CD14-positive monocyte (primary cell): ENCODE measurements at regions not wholly inside any gene's neighbourhood (a gene's known extent, or its start where the extent isn't known, plus 50 kb on each side); places are given as distances from the start of the nearest gene placed in this dataset.

Experiments used
- DNase-seq, 3 donors: peaks; one replicate each; pipeline ENCODE4 v3.0.0-alpha.2; 2011 to 2022
- H2AFZ ChIP-seq: 2 replicates; pipeline ENCODE4 v1.6.0; 2012; ENCODE audit warnings: mild to moderate bottlenecking, low read depth, low read length, inconsistent platforms; ENCODE audit not compliant: insufficient read depth, poor library complexity, severe bottlenecking
- H3K27ac ChIP-seq, 2 donors: 1 replicate in 1 of 2; 2 replicates in 1 of 2; pipeline ENCODE4 v1.5.1; 2012 to 2013; ENCODE audit warnings: low read length in 2 of 2, control low read depth in 1 of 2, inconsistent platforms in 1 of 2, low read depth in 1 of 2, mild to moderate bottlenecking in 1 of 2
- H3K27me3 ChIP-seq, 2 donors: one replicate each; pipeline versions ENCODE4 v1.6.0 to v1.6.1; 2011 to 2013; ENCODE audit warnings: low read length in 2 of 2; ENCODE audit not compliant: control insufficient read depth in 2 of 2, insufficient read depth in 2 of 2
- H3K36me3 ChIP-seq, 2 donors: replicated peaks in 1 of 2; 1 replicate in 1 of 2; 2 replicates in 1 of 2; pipeline versions ENCODE4 v1.5.1 to v1.6.1; 2012 to 2013; ENCODE audit warnings: low read length in 2 of 2, control low read depth in 1 of 2, inconsistent platforms in 1 of 2, mild to moderate bottlenecking in 1 of 2; ENCODE audit not compliant: insufficient read depth in 2 of 2, control insufficient read depth in 1 of 2
- H3K4me1 ChIP-seq, 2 donors: 1 replicate in 1 of 2; 2 replicates in 1 of 2; pipeline versions ENCODE4 v1.5.1 to v1.6.1; 2012 to 2013; ENCODE audit warnings: low read length in 2 of 2, control low read depth in 1 of 2, inconsistent platforms in 1 of 2, mild to moderate bottlenecking in 1 of 2, moderate library complexity in 1 of 2; ENCODE audit not compliant: insufficient read depth in 2 of 2, control insufficient read depth in 1 of 2
- H3K4me2 ChIP-seq: replicated peaks from 2 replicates; pipeline ENCODE3; 2012; ENCODE audit warnings: low read length, moderate library complexity, mild to moderate bottlenecking; ENCODE audit not compliant: poor library complexity, severe bottlenecking; ENCODE audit errors: extremely low read depth
- H3K4me3 ChIP-seq, 3 experiments: fragments of 200-600 bp in 1 of 3; sonication (generic) in 1 of 3; replicated peaks in 1 of 3; 1 replicate in 2 of 3; 2 replicates in 1 of 3; pipeline ENCODE4 v1.5.1; 2011 to 2013; ENCODE audit warnings: low read length in 3 of 3, mild to moderate bottlenecking in 3 of 3, control low read depth in 2 of 3, low read depth in 2 of 3, inconsistent platforms in 1 of 3, moderate library complexity in 1 of 3
- H3K79me2 ChIP-seq: 2 replicates; pipeline ENCODE4 v1.6.0; 2012; ENCODE audit warnings: mild to moderate bottlenecking, control low read depth, inconsistent platforms, low read length, moderate library complexity; ENCODE audit not compliant: insufficient read depth
- H3K9ac ChIP-seq: 2 replicates; pipeline ENCODE4 v1.6.0; 2017; ENCODE audit warnings: low read length, mild to moderate bottlenecking; ENCODE audit not compliant: insufficient read depth, poor library complexity, severe bottlenecking
- H3K9me3 ChIP-seq, 2 donors: replicated peaks in 1 of 2; 1 replicate in 1 of 2; 2 replicates in 1 of 2; pipeline versions ENCODE4 v1.5.1 to v1.6.1; 2012 to 2013; ENCODE audit warnings: low read length in 2 of 2, control low read depth in 1 of 2; ENCODE audit not compliant: control insufficient read depth in 1 of 2, insufficient read depth in 1 of 2
- H4K20me1 ChIP-seq: 2 replicates; pipeline ENCODE4 v1.6.0; 2012; ENCODE audit warnings: mild to moderate bottlenecking, low read length, control low read depth, moderate library complexity; ENCODE audit not compliant: insufficient read depth
- H3K27ac Mint-ChIP-seq, 7 donors: one replicate each; pipeline ENCODE4 v1.8.0; 2020; ENCODE audit warnings: mild to moderate bottlenecking in 7 of 7, mixed read lengths in 7 of 7, moderate library complexity in 6 of 7, inconsistent platforms in 2 of 7
- H3K27me3 Mint-ChIP-seq, 3 donors: one replicate each; pipeline ENCODE4 v1.8.0; 2021 to 2022; ENCODE audit warnings: low read depth in 3 of 3, mild to moderate bottlenecking in 3 of 3, mixed read lengths in 3 of 3, moderate library complexity in 3 of 3, inconsistent platforms in 1 of 3
- H3K36me3 Mint-ChIP-seq, 2 donors: one replicate each; pipeline ENCODE4 v1.8.0; 2020; ENCODE audit warnings: mixed read lengths in 2 of 2, inconsistent platforms in 1 of 2, mild to moderate bottlenecking in 1 of 2
- H3K4me1 Mint-ChIP-seq: one replicate; pipeline ENCODE4 v1.8.0; 2020; ENCODE audit warnings: mild to moderate bottlenecking, mixed read lengths
- H3K4me3 Mint-ChIP-seq, 2 donors: one replicate each; pipeline ENCODE4 v1.8.0; 2020; ENCODE audit warnings: mild to moderate bottlenecking in 2 of 2, mixed read lengths in 2 of 2, moderate library complexity in 1 of 2
- H3K9me3 Mint-ChIP-seq, 7 donors: one replicate each; pipeline ENCODE4 v1.8.0; 2020 to 2022; ENCODE audit warnings: mixed read lengths in 7 of 7, mild to moderate bottlenecking in 6 of 7, moderate library complexity in 6 of 7, inconsistent platforms in 2 of 7
- WGBS: methylation state at CpG from one replicate; pipeline ENCODE4 v1.1.5; 2013; ENCODE audit warnings: missing lambda C conversion rate; ENCODE audit not compliant: insufficient coverage; 5-methylcytosine and 5-hydroxymethylcytosine counted together
- intact Hi-C, 2 donors: fragments of 100-400 bp; cut with micrococcal nuclease; formaldehyde crosslinking; loops; one replicate each; pipeline versions ENCODE4 v1.15.0 to v1.15.1; 2023
- TF ChIP-seq, protein P1 (sequence below): fragments of 200-600 bp; IDR thresholded peaks from one replicate; pipeline ENCODE4 v1.8.0; 2022; ENCODE audit warnings: antibody characterized with exemption, mild to moderate bottlenecking

DNA sequence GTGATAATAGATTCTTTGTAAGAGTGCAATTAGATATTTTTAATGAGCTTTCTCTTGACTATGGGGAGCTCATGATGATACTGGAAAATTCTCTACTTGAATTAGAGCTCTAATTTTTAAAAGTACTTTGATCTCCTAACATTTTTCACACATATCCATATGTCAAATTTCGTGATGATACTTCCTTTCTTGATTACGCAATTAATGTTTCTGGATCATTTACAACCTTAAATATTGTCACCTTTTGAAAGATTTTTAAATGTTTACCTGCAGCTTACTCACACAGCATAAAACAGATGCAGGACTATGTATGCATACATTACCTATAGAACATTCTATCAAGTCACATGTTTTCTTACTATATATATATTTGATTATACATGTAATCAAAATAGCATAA is 598.5 kb upstream of the DSEL start:
- no CpG with 5 or more reads among the region's 2 CpGs for WGBS
- H3K36me3 Mint-ChIP-seq = no peaks in the 10 kb centered on the region

DNA sequence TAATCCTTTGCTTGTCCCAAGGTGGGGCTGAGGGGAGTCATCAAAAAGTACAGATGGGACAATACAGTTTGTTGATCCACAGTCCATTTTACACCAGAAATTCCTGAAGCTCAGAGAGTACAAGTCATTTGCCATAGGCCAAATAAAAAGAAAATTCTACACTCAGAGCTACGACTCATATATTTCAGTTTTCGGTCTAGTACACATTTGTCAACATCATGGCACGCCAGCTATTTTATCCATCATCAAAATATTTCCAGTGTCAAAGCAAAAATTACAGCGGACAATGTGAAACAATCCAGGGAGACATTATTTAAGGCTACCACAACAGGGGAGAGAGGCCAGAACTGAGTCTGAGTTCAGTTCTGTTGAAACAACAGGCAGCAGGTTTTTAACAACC is 587.5 kb upstream of the DSEL start:
- no peaks in the 10 kb centered on the region for H3K36me3 Mint-ChIP-seq
- H3K4me1 ChIP-seq = no peaks in the 10 kb centered on the region
- H3K9me3 Mint-ChIP-seq = peaks cover 0 to 2% (median 0%) of the 10 kb centered on the region in 7 donors
- H3K36me3 ChIP-seq = no peaks in the 10 kb centered on the region
- no peak overlapping the region for H3K4me3 ChIP-seq
- no peak overlapping the region for H3K27ac Mint-ChIP-seq
- no peak for DNase-seq
- 94% methylated on average over 3 of the region's 4 CpGs for WGBS
- H3K27ac ChIP-seq = no peak overlapping the region
- no peak overlapping the region for H3K9ac ChIP-seq
- no peaks in the 10 kb centered on the region for H3K4me1 Mint-ChIP-seq
- intact Hi-C loops = no loop called here
- no peaks in the 10 kb centered on the region for H3K9me3 ChIP-seq
- H3K27me3 Mint-ChIP-seq = no peaks in the 10 kb centered on the region
- H3K4me3 Mint-ChIP-seq = no peak overlapping the region
- no peak overlapping the region for H3K4me2 ChIP-seq
- H4K20me1 ChIP-seq = no peaks in the 10 kb centered on the region
- no peaks in the 10 kb centered on the region for H3K79me2 ChIP-seq
- no peak overlapping the region for H2AFZ ChIP-seq
- TF ChIP-seq, protein P1, sequence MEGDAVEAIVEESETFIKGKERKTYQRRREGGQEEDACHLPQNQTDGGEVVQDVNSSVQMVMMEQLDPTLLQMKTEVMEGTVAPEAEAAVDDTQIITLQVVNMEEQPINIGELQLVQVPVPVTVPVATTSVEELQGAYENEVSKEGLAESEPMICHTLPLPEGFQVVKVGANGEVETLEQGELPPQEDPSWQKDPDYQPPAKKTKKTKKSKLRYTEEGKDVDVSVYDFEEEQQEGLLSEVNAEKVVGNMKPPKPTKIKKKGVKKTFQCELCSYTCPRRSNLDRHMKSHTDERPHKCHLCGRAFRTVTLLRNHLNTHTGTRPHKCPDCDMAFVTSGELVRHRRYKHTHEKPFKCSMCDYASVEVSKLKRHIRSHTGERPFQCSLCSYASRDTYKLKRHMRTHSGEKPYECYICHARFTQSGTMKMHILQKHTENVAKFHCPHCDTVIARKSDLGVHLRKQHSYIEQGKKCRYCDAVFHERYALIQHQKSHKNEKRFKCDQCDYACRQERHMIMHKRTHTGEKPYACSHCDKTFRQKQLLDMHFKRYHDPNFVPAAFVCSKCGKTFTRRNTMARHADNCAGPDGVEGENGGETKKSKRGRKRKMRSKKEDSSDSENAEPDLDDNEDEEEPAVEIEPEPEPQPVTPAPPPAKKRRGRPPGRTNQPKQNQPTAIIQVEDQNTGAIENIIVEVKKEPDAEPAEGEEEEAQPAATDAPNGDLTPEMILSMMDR = no peak
- H3K27me3 ChIP-seq = no peaks in the 10 kb centered on the region

More for the DNA sequence above, 598.5 kb upstream of the DSEL start:
- no peak overlapping the region for H2AFZ ChIP-seq
- Mint-ChIP-seq H3K9me3 (peaks cover 0 to 4% (median 0%) of the 10 kb centered on the region in 7 donors), H3K27ac (no peak overlapping the region), H3K4me1 (no peaks in the 10 kb centered on the region), H3K27me3 (peaks cover 0 to 1% (median 0%) of the 10 kb centered on the region in 3 donors), H3K4me3 (no peak overlapping the region)
- TF ChIP-seq, protein P1 = no peak
- H3K9ac ChIP-seq = no peak overlapping the region
- H3K27ac ChIP-seq = no peak overlapping the region
- H3K36me3 ChIP-seq = no peaks in the 10 kb centered on the region
- no peaks in the 10 kb centered on the region for H3K9me3 ChIP-seq
- intact Hi-C loops = no loop called here
- no peak overlapping the region for H3K4me3 ChIP-seq
- no peak overlapping the region for H3K4me2 ChIP-seq
- H4K20me1 ChIP-seq = no peaks in the 10 kb centered on the region
- no peaks in the 10 kb centered on the region for H3K79me2 ChIP-seq
- no peaks in the 10 kb centered on the region for H3K4me1 ChIP-seq
- no peak for DNase-seq
- no peaks in the 10 kb centered on the region for H3K27me3 ChIP-seq
